Thoracic aorta (tissue), 2 donors: ENCODE measurements at regions not wholly inside any gene's neighbourhood (a gene's known extent, or its start where the extent isn't known, plus 50 kb on each side); places are given as distances from the start of the nearest gene placed in this dataset.

Experiments used
- ATAC-seq: fragments of 150-250 bp; one replicate; pipeline ENCODE4 v1.8.0; 2017; ENCODE audit warnings: low read depth; ENCODE audit not compliant: insufficient number of reproducible peaks, low FRiP score
- DNase-seq: peaks from one replicate; pipeline ENCODE4 v3.0.0-alpha.2; 2020; ENCODE audit warnings: low spot score
- H3K27ac ChIP-seq, 2 donors: fragments of 200-600 bp; sonication (generic); 1 replicate in 1 of 2; 2 replicates in 1 of 2; pipeline ENCODE4 v1.5.1; 2016; ENCODE audit warnings: mild to moderate bottlenecking in 2 of 2, moderate library complexity in 2 of 2
- H3K27me3 ChIP-seq: fragments of 200-600 bp; sonication (generic); replicated peaks from 2 replicates; pipeline ENCODE4 v1.6.0; 2016; ENCODE audit warnings: mild to moderate bottlenecking; ENCODE audit not compliant: insufficient read depth
- H3K36me3 ChIP-seq: fragments of 200-600 bp; sonication (generic); one replicate; pipeline ENCODE4 v1.5.1; 2016
- H3K4me1 ChIP-seq, 2 donors: fragments of 200-600 bp; sonication (generic); 1 replicate in 1 of 2; 2 replicates in 1 of 2; pipeline versions ENCODE4 v1.5.1 to v1.6.0; 2016; ENCODE audit warnings: low read depth in 2 of 2, mild to moderate bottlenecking in 1 of 2; ENCODE audit not compliant: control insufficient read depth in 1 of 2
- H3K4me3 ChIP-seq: fragments of 200-600 bp; sonication (generic); 2 replicates; pipeline ENCODE4 v1.5.1; 2016; ENCODE audit warnings: mild to moderate bottlenecking
- H3K9me3 ChIP-seq: fragments of 200-600 bp; sonication (generic); 2 replicates; pipeline ENCODE4 v1.5.1; 2016
- CTCF ChIP-seq: fragments of 200-600 bp; sonication (generic); IDR thresholded peaks from one replicate; pipeline ENCODE4 v1.5.1; 2019; ENCODE audit warnings: antibody characterized with exemption

GRCh38 chr6:10060004-10060403 is 354.9 kb downstream of the TFAP2A start:
- no peak for TF ChIP-seq CTCF
- no peak for ATAC-seq
- DNase-seq = no peak
- Histone ChIP-seq H3K27me3 (no peaks in the 10 kb centered on the region), H3K4me3 (no peak overlapping the region), H3K36me3 (no peaks in the 10 kb centered on the region), H3K4me1 (no peaks in the 10 kb centered on the region), H3K9me3 (no peaks in the 10 kb centered on the region), H3K27ac (no peak overlapping the region)

- no peak overlapping the region for H3K4me3 ChIP-seq
- no peaks in the 10 kb centered on the region for H3K36me3 ChIP-seq
- ATAC-seq (no peak), DNase-seq (no peak)
- peaks cover 4% of the 10 kb centered on the region for H3K9me3 ChIP-seq
- H3K27ac ChIP-seq = no peak overlapping the region
- H3K27me3 ChIP-seq = no peaks in the 10 kb centered on the region
- TF ChIP-seq CTCF = no peak
- no peaks in the 10 kb centered on the region for H3K4me1 ChIP-seq
These were observed 360.2 kb downstream of the TFAP2A start for GRCh38 chr6:10054672-10055071.

GRCh38 chr6:10051283-10051682 is 363.6 kb downstream of the TFAP2A start:
- Histone ChIP-seq H3K9me3 (peaks cover 4% of the 10 kb centered on the region), H3K4me3 (no peak overlapping the region), H3K27me3 (no peaks in the 10 kb centered on the region), H3K4me1 (no peaks in the 10 kb centered on the region), H3K27ac (no peak overlapping the region), H3K36me3 (no peaks in the 10 kb centered on the region)
- DNase-seq (no peak), ATAC-seq (no peak)
- TF ChIP-seq CTCF = no peak

- Histone ChIP-seq H3K27me3 (no peaks in the 10 kb centered on the region), H3K27ac (no peak overlapping the region), H3K36me3 (no peaks in the 10 kb centered on the region), H3K4me3 (no peak overlapping the region), H3K9me3 (peaks cover 4% of the 10 kb centered on the region), H3K4me1 (no peaks in the 10 kb centered on the region)
- DNase-seq = no peak
- ATAC-seq = no peak
- TF ChIP-seq CTCF = no peak
These were observed 366.2 kb downstream of the TFAP2A start for GRCh38 chr6:10048370-10049297.

GRCh38 chr6:10042280-10042679 is 372.6 kb downstream of the TFAP2A start:
- ATAC-seq (no peak), DNase-seq (no peak)
- no peaks in the 10 kb centered on the region for H3K4me1 ChIP-seq
- no peak for TF ChIP-seq CTCF
- H3K36me3 ChIP-seq = no peaks in the 10 kb centered on the region
- H3K27me3 ChIP-seq = no peaks in the 10 kb centered on the region
- H3K27ac ChIP-seq = no peak overlapping the region
- H3K4me3 ChIP-seq = no peak overlapping the region
- no peaks in the 10 kb centered on the region for H3K9me3 ChIP-seq
